ENCODE measurements at regions not wholly inside any gene's neighbourhood (a gene's known extent, or its start where the extent isn't known, plus 50 kb on each side); places are given as distances from the start of the nearest gene placed in this dataset.
"Not testable (repeated sequence)": the region's sequence is repeated elsewhere in the genome, so short reads cannot be mapped to it uniquely, and the experiment has no call there.

DNA sequence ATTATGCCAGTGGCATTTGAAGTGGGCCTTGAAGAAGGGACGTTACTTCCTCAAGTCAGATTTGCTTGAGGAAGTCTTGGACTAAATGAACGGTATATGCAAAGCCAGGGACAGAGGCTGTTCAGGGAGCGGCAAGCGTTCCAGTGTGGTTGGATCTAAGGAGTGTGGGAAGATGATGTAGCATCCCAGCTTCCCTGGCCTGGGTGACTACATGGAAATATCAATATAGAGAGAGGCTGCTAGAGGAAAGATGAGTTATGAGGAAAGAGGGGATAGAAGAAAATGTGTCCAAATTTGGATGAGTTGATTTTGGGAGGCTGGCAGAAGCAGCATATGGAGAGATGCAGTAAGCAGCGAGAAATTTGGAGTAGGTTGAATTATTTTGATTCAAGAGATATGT lies 432.5 kb upstream of the TENM3 start:
- POLR2A ChIA-PET: no interaction called here
- no peak overlapping the region for H3K27ac ChIP-seq (ENCODE audit: low read depth, low read length)
- H3K9ac ChIP-seq (ENCODE audit: low read length): no peak overlapping the region
- no TSS peak for BruUV-seq (replicated peaks)
- H3K9me2 ChIP-seq (ENCODE audit: insufficient read depth): no peaks in the 10 kb centered on the region
- no peak for DNase-seq (ENCODE audit: low read depth, low spot score)
- no peaks in the 10 kb centered on the region for H4K20me1 ChIP-seq (ENCODE audit: insufficient read depth)
- H3K4me1 ChIP-seq (ENCODE audit: control insufficient read depth in 1 of 2, insufficient read depth in 2 of 2, low read length in 2 of 2): no peaks in the 10 kb centered on the region
- intact Hi-C loops (cut with micrococcal nuclease): no loop called here
- H2AFZ ChIP-seq (ENCODE audit: low read depth, low read length, poor library complexity, severe bottlenecking): no peak overlapping the region
- no peaks in the 10 kb centered on the region for H3K79me2 ChIP-seq (ENCODE audit: insufficient read depth, low read length)
- no peaks in the 10 kb centered on the region for H3K27me3 ChIP-seq (ENCODE audit: insufficient read depth, low read length)
- TF ChIP-seq RAD21 (IDR thresholded peaks at IDR 0.05; ENCODE audit: low read depth): no peak
- TF ChIP-seq ELF1 (IDR thresholded peaks at IDR 0.05; ENCODE audit: borderline replicate concordance, low read depth): no peak
- no peak for TF ChIP-seq REST (IDR thresholded peaks at IDR 0.05; ENCODE audit: low read depth)
- TF ChIP-seq SRF (IDR thresholded peaks at IDR 0.05; ENCODE audit: low read depth): no peak
- no peak for TF ChIP-seq EZH2phosphoT487 (IDR thresholded peaks at IDR 0.05; ENCODE audit: borderline replicate concordance)
- TF ChIP-seq POLR2A (IDR thresholded peaks at IDR 0.05; ENCODE audit: borderline replicate concordance, extremely low read depth, insufficient read depth, insufficient read length): no peak
- no peak for TF ChIP-seq ZBTB33 (IDR thresholded peaks at IDR 0.05; ENCODE audit: extremely low read depth, insufficient replicate concordance, low read length)
- no peak for TF ChIP-seq EGR1 (IDR thresholded peaks at IDR 0.05; ENCODE audit: low read depth)
- TF ChIP-seq CEBPB (IDR thresholded peaks at IDR 0.05; ENCODE audit: low read depth): no peak
- no peak for TF ChIP-seq ATF3 (IDR thresholded peaks at IDR 0.05)
- TF ChIP-seq EZH2 (IDR thresholded peaks at IDR 0.05): no peak
- no peak for TF ChIP-seq TCF7L2 (IDR thresholded peaks at IDR 0.05; ENCODE audit: borderline replicate concordance, extremely low read depth, insufficient read depth, insufficient read length)
- no peak overlapping the region for H3K4me2 ChIP-seq (ENCODE audit: low read length)
- no peak for ATAC-seq
- RAD21 ChIA-PET (ENCODE audit: low non-redundant PET in 1 of 2, low total read pairs in 2 of 2, uncharacterized antibody in 2 of 2, unreplicated experiment in 2 of 2): no interaction called here
- CTCF ChIA-PET: no interaction called here
- H3K9me3 ChIP-seq (ENCODE audit: control insufficient read depth in 1 of 2, insufficient read depth in 1 of 2, low read depth in 1 of 2, low read length in 2 of 2): no peaks in the 10 kb centered on the region
- no peak overlapping the region for H3K4me3 ChIP-seq (replicated peaks in 1 of 2; ENCODE audit: low read depth in 1 of 2, low read length in 2 of 2)
- H3K36me3 ChIP-seq (ENCODE audit: control insufficient read depth in 1 of 2, insufficient read depth in 2 of 2, low read length in 2 of 2): no peaks in the 10 kb centered on the region

DNA sequence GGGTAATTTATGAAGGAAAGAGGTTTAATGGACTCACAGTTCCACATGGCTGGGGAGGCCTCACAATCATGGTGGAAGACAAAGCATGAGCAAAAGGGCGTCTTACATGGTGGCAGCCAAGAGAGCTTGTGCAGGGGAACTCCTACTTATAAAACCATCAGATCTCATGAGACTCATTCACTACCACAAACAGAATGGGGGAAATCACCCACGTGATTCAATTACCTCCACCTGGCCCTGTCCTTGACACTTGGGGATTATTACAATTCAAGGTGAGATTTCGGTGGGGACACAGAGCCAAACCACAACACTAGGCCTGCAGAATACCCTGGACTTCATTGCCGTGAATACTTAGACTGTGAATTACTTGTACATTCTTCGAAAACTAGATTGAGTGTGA lies 431.7 kb upstream of the TENM3 start:
- H3K4me1 ChIP-seq (ENCODE audit: control insufficient read depth in 1 of 2, insufficient read depth in 2 of 2, low read length in 2 of 2); ATAC-seq; CTCF ChIA-PET; H3K27ac ChIP-seq (ENCODE audit: low read depth, low read length); H3K79me2 ChIP-seq (ENCODE audit: insufficient read depth, low read length); H4K20me1 ChIP-seq (ENCODE audit: insufficient read depth); BruUV-seq (replicated peaks); H3K4me3 ChIP-seq (replicated peaks in 1 of 2; ENCODE audit: low read depth in 1 of 2, low read length in 2 of 2); H3K4me2 ChIP-seq (ENCODE audit: low read length); H3K9me2 ChIP-seq (ENCODE audit: insufficient read depth); RAD21 ChIA-PET (ENCODE audit: low non-redundant PET in 1 of 2, low total read pairs in 2 of 2, uncharacterized antibody in 2 of 2, unreplicated experiment in 2 of 2); H3K9ac ChIP-seq (ENCODE audit: low read length); POLR2A ChIA-PET; H3K9me3 ChIP-seq (ENCODE audit: control insufficient read depth in 1 of 2, insufficient read depth in 1 of 2, low read depth in 1 of 2, low read length in 2 of 2); H3K27me3 ChIP-seq (ENCODE audit: insufficient read depth, low read length); H3K36me3 ChIP-seq (ENCODE audit: control insufficient read depth in 1 of 2, insufficient read depth in 2 of 2, low read length in 2 of 2); DNase-seq (ENCODE audit: low read depth, low spot score); intact Hi-C loops (cut with micrococcal nuclease); H2AFZ ChIP-seq (ENCODE audit: low read depth, low read length, poor library complexity, severe bottlenecking): not testable (repeated sequence)

All from HCT116 (cell line).